Prostate gland (tissue), 2 donors: ENCODE measurements at regions not wholly inside any gene's neighbourhood (a gene's known extent, or its start where the extent isn't known, plus 50 kb on each side); places are given as distances from the start of the nearest gene placed in this dataset.

Experiments
- DNase-seq: peaks from one replicate; pipeline ENCODE4 v3.0.0-alpha.2; 2019; ENCODE audit warnings: low spot score
- H3K27ac ChIP-seq, 2 donors: fragments of 200-600 bp; sonication (generic); 2 replicates each; pipeline ENCODE4 v1.5.1; 2017 to 2019
- H3K27me3 ChIP-seq: fragments of 200-600 bp; sonication (generic); replicated peaks from 2 replicates; pipeline ENCODE4 v1.5.1; 2019; ENCODE audit not compliant: insufficient read depth
- H3K36me3 ChIP-seq, 2 donors: fragments of 200-600 bp; sonication (generic); 1 replicate in 1 of 2; 2 replicates in 1 of 2; pipeline versions ENCODE4 v1.5.1 to v1.8.1; 2017 to 2019
- H3K4me1 ChIP-seq: fragments of 200-600 bp; sonication (generic); replicated peaks from 2 replicates; pipeline ENCODE4 v1.5.1; 2019
- H3K4me3 ChIP-seq, 2 donors: fragments of 200-600 bp; sonication (generic); 2 replicates each; pipeline ENCODE4 v1.5.1; 2017 to 2019
- H3K9me3 ChIP-seq: fragments of 200-600 bp; sonication (generic); 2 replicates; pipeline ENCODE4 v1.5.1; 2017
- POLR2A ChIP-seq: fragments of 450-650 bp; IDR thresholded peaks from one replicate; pipeline ENCODE4 v1.6.1; 2016; ENCODE audit warnings: antibody characterized with exemption, mild to moderate bottlenecking
- POLR2AphosphoS5 ChIP-seq: sonication (generic); formaldehyde crosslinking; IDR thresholded peaks from one replicate; pipeline ENCODE4 v1.6.1; 2017; ENCODE audit warnings: antibody characterized with exemption
- WGBS: methylation state at CpG from one replicate; pipeline ENCODE4 v1.1.5; 2018; 5-methylcytosine and 5-hydroxymethylcytosine counted together
- intact Hi-C: fragments of 100-400 bp; cut with DNase I; formaldehyde crosslinking; loops from one replicate; pipeline ENCODE4 v1.14.2; 2022
- TF ChIP-seq, protein P1 (sequence below), 4 experiments: fragments of 200-600 bp in 2 of 4; fragments of 450-650 bp in 2 of 4; sonication (generic) in 2 of 4; IDR thresholded peaks; 1 replicate in 3 of 4; 2 replicates in 1 of 4; pipeline ENCODE4 v1.5.1; 2016 to 2019; ENCODE audit warnings: antibody characterized with exemption in 4 of 4, mild to moderate bottlenecking in 2 of 4, moderate library complexity in 2 of 4

DNA sequence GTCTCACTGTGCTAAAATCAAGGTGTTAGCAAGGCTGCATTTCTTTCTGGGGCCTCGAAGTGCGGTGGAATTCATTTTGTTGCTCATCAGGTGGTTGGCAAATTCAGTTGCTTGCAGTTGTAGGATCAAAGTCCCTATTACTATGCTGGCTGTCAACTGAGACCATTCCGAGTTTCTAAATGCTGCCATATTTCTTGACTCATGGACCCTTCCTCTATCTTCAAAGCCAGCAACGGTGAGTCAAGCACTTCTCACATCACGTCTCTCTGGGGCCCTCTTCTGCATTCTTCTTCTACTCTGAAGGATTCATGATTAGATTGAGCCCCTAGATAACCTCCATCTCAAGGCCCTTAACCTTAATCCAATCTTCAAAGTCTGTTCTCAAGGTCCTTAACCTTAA, 619.7 kb downstream of the HACE1 start:
- TF ChIP-seq POLR2AphosphoS5: no peak
- Histone ChIP-seq H3K36me3 (no peaks in the 10 kb centered on the region), H3K4me1 (no peaks in the 10 kb centered on the region), H3K4me3 (no peak overlapping the region), H3K9me3 (no peaks in the 10 kb centered on the region), H3K27ac (no peak overlapping the region), H3K27me3 (no peaks in the 10 kb centered on the region)
- DNase-seq: no peak
- intact Hi-C loops: no loop called here
- WGBS: 66% methylated on average over 5 of the region's 5 CpGs

DNA sequence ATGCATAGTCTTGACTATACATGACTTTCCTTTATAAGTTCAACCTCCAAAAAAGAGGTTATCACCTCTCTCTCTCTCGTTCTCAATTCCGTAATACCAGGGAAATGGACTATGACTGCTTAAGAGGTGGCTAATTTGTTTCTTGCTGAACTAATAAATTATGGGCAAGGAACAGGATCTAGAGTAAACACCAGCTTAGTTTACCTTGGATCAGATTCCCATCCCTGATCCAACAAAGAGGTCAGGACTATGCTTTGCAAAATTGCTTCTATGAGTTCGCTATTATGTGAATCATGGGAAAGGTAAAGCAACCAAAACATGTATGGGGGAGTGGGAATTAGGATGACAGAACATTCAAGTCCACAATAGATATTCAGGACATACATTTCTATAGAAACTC, 630.7 kb downstream of the HACE1 start:
- 39% methylated on average over 3 of the region's 3 CpGs for WGBS
- TF ChIP-seq POLR2A (no peak), POLR2AphosphoS5 (peak; percentile 54)
- TF ChIP-seq, protein P1, sequence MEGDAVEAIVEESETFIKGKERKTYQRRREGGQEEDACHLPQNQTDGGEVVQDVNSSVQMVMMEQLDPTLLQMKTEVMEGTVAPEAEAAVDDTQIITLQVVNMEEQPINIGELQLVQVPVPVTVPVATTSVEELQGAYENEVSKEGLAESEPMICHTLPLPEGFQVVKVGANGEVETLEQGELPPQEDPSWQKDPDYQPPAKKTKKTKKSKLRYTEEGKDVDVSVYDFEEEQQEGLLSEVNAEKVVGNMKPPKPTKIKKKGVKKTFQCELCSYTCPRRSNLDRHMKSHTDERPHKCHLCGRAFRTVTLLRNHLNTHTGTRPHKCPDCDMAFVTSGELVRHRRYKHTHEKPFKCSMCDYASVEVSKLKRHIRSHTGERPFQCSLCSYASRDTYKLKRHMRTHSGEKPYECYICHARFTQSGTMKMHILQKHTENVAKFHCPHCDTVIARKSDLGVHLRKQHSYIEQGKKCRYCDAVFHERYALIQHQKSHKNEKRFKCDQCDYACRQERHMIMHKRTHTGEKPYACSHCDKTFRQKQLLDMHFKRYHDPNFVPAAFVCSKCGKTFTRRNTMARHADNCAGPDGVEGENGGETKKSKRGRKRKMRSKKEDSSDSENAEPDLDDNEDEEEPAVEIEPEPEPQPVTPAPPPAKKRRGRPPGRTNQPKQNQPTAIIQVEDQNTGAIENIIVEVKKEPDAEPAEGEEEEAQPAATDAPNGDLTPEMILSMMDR (IDR thresholded peaks at IDR 0.05): peak in 1 of 4 experiments; percentile 12
- peak; percentile 7 for DNase-seq
- Histone ChIP-seq H3K4me1 (no peaks in the 10 kb centered on the region), H3K27ac (no peak overlapping the region), H3K27me3 (no peaks in the 10 kb centered on the region), H3K4me3 (no peak overlapping the region), H3K9me3 (no peaks in the 10 kb centered on the region), H3K36me3 (no peaks in the 10 kb centered on the region)
- intact Hi-C loops: no loop called here

DNA sequence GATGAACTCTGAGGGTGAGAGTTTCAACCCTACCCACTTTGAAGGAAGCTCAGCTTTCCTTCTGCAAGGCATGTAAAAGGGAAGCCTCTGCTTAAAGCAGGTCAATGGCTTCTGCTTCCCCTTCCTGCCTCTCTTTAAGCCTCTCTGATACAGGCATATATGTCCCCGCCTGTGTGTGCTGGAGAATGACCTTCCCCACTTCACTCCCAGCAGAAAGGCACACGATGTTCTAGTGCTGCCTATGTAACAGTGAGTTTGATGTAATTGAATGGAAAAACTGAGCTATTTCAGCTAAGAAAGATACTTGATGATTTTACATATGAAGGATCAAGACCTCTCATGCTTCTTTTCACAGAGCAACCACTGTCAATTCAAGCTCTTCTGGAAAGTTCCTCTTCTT, 632.2 kb downstream of the HACE1 start:
- H3K36me3 ChIP-seq: no peaks in the 10 kb centered on the region
- intact Hi-C loops: no loop called here
- no peaks in the 10 kb centered on the region for H3K9me3 ChIP-seq
- WGBS: 59% methylated on average over 2 of the region's 2 CpGs
- no peaks in the 10 kb centered on the region for H3K4me1 ChIP-seq
- TF ChIP-seq POLR2A (no peak), POLR2AphosphoS5 (no peak)
- TF ChIP-seq, protein P1 (IDR thresholded peaks at IDR 0.05): no peak
- no peaks in the 10 kb centered on the region for H3K27me3 ChIP-seq
- DNase-seq: no peak
- H3K27ac ChIP-seq: no peak overlapping the region
- H3K4me3 ChIP-seq: no peak overlapping the region

DNA sequence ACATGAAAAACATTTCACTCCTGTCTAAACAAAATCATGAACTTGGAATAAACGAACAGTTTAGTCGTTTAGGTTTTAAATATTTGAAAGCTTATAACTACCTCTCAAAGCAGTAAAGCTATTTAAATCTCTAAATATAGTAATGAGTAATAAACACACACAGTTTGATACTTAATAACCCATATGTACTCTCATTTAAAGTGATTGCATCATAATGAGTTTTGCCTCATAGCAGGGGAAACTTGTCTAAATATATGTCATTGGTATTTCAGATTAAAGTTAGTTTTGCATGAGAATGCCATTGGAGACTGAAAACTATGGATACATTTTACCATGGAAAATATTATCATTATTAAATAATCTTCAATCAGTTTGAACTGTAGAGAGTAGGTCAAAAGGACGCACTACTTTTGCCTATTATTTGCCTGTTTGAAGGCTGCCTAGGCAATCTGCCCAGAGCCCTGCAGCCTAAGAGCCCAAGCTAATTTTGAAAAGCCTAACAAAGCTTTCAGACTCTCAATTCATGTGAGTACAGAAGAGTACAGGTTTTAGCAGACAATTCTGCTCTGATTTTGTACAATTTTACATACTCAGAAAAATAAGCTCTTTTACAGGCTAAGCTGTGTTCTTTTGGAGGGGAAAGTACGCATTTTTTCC, 632.8 kb downstream of the HACE1 start:
- Histone ChIP-seq H3K9me3 (no peaks in the 10 kb centered on the region), H3K4me1 (no peaks in the 10 kb centered on the region), H3K36me3 (no peaks in the 10 kb centered on the region), H3K27me3 (no peaks in the 10 kb centered on the region), H3K4me3 (no peak overlapping the region), H3K27ac (no peak overlapping the region)
- no peak for DNase-seq
- no peak for TF ChIP-seq POLR2A
- WGBS: 43% methylated on average over 4 of the region's 4 CpGs
- intact Hi-C loops: no loop called here

DNA sequence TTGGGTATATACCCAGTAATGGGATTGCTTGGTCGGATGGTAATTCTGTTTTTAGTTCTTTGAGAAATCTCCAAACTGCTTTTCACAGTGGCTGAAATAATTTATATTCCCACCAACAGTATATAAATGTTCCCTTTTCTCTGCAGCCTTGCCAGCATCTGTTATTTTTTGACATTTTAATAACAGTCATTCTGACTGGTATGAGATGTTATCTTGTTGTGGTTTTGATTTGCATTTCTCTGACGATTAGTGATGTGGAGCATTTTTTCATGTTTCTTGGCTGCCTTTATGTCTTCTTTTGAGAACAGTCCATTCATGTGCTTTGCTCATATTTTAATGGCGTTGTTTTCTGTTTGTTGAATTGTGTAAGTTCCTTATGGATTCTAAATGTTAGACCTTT, 641.6 kb downstream of the HACE1 start:
- WGBS: 7% methylated on average over 3 of the region's 3 CpGs
- H3K27me3 ChIP-seq: no peaks in the 10 kb centered on the region
- intact Hi-C loops: no loop called here
- no peak for DNase-seq
- TF ChIP-seq, protein P1 (IDR thresholded peaks at IDR 0.05): no peak
- no peak for TF ChIP-seq POLR2A
- TF ChIP-seq POLR2AphosphoS5: no peak
- no peak overlapping the region for H3K4me3 ChIP-seq
- H3K9me3 ChIP-seq: no peaks in the 10 kb centered on the region
- no peaks in the 10 kb centered on the region for H3K36me3 ChIP-seq
- no peak overlapping the region for H3K27ac ChIP-seq
- no peaks in the 10 kb centered on the region for H3K4me1 ChIP-seq

DNA sequence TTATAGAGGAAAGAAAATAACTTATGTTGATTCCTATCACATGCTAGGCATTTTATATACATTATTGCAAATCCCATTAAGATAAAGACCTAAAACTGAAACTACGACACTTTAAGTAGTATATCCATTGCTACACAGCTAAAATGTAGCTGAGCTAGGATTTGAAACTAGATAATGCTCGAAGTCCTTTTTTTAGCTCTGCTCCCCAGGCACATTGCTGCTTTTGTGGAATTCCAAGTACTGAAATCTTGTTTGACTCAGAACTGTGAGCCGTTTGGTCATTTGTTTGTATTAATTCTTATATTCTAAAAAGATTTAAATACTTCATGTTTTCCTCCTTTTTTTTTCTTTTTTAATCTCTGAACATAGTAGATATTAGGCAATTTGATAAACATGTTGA, 644.8 kb downstream of the HACE1 start:
- Histone ChIP-seq H3K4me1 (no peaks in the 10 kb centered on the region), H3K9me3 (no peaks in the 10 kb centered on the region), H3K27ac (no peak overlapping the region), H3K27me3 (no peaks in the 10 kb centered on the region), H3K4me3 (no peak overlapping the region), H3K36me3 (no peaks in the 10 kb centered on the region)
- TF ChIP-seq POLR2AphosphoS5: no peak
- no peak for TF ChIP-seq POLR2A
- TF ChIP-seq, protein P1 (IDR thresholded peaks at IDR 0.05): no peak
- intact Hi-C loops: no loop called here
- 72% methylated on average over 3 of the region's 3 CpGs for WGBS
- no peak for DNase-seq
